ENCODE measurements at regions not wholly inside any gene's neighbourhood (a gene's known extent, or its start where the extent isn't known, plus 50 kb on each side); places are given as distances from the start of the nearest gene placed in this dataset.

DNA sequence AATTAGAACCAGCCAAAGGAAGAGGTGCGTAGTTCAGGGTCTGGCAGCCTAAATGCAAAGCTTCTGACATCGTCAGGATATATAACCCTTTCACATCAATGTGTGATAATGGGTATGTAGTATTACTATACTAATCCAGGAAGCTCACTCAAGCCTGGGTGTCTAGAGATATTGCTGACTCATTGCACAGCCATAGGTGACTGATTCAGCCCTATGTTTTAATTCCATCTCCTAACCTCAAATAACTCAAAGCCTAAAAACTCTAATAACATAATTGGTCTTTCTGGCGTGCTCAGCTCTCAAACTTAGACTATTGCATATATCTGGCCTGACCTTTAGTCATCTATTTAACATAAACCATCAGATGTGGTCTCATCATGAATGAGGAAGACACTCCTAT is 658.4 kb downstream of the TBC1D32 start:
- no peak overlapping the region for H3K27ac ChIP-seq
- no peaks in the 10 kb centered on the region for H3K4me1 ChIP-seq
- intact Hi-C loops (cut with DNase I) = no loop called here
- H3K4me3 ChIP-seq = no peak overlapping the region
- TF ChIP-seq, protein P1, sequence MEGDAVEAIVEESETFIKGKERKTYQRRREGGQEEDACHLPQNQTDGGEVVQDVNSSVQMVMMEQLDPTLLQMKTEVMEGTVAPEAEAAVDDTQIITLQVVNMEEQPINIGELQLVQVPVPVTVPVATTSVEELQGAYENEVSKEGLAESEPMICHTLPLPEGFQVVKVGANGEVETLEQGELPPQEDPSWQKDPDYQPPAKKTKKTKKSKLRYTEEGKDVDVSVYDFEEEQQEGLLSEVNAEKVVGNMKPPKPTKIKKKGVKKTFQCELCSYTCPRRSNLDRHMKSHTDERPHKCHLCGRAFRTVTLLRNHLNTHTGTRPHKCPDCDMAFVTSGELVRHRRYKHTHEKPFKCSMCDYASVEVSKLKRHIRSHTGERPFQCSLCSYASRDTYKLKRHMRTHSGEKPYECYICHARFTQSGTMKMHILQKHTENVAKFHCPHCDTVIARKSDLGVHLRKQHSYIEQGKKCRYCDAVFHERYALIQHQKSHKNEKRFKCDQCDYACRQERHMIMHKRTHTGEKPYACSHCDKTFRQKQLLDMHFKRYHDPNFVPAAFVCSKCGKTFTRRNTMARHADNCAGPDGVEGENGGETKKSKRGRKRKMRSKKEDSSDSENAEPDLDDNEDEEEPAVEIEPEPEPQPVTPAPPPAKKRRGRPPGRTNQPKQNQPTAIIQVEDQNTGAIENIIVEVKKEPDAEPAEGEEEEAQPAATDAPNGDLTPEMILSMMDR (IDR thresholded peaks at IDR 0.05) = no peak
- TF ChIP-seq POLR2A (IDR thresholded peaks at IDR 0.05) = no peak
- no peak for ATAC-seq
- H3K9me3 ChIP-seq = peaks cover 0 to 5% (median 0%) of the 10 kb centered on the region in 12 donors
- 79 to 84% (median 81%) methylated on average over 3 of the region's 3 CpGs for WGBS, 4 donors
- H3K36me3 ChIP-seq = no peaks in the 10 kb centered on the region
- no peak for DNase-seq
- no peaks in the 10 kb centered on the region for H3K27me3 ChIP-seq

DNA sequence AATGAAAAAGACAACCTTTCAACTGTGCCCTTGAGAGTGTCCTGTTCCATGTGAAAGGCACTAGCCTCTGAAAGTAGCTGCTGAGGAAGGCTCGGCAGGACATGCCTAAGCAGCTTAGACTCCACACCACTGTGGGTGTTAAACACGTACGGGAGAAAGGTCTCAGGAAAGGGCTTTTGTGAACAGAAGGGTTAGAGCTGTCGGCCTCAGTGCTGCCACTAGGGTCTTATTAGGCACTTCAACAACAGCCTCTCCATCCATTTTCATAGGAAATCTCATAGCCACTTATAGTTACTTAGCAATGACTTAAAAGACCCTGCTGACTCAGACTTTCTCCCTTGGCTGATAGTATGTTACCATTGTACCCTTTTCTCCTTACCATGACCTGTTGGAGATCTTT is 662.8 kb downstream of the TBC1D32 start:
- Histone ChIP-seq H3K27me3 (no peaks in the 10 kb centered on the region), H3K4me3 (no peak overlapping the region), H3K4me1 (no peaks in the 10 kb centered on the region), H3K9me3 (peaks cover 0 to 15% (median 4%) of the 10 kb centered on the region in 12 donors), H3K27ac (no peak overlapping the region), H3K36me3 (no peaks in the 10 kb centered on the region)
- 9 to 14% (median 13%) methylated on average over 4 of the region's 4 CpGs for WGBS, 4 donors
- TF ChIP-seq POLR2A (IDR thresholded peaks at IDR 0.05) = no peak
- no peak for DNase-seq
- no peak for ATAC-seq
- intact Hi-C loops (cut with DNase I) = no loop called here

DNA sequence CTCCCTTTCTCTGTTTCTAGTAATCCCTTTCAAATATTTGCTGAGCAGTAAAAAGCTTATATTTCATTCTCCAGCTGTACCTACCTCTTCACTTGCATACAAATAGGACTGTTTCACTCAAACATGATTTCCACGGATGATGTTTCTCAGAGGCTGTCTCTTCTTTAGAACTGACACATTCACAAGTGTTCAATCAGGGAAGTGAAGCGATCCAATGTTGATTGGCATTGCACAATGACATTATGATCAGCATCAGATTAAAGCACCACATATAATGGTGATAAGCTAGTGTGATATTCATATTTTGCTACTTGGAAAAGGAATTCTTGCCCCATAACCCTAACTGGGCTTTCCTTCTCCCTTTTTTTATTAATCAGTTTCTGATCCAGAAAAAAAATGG is 681.8 kb downstream of the TBC1D32 start:
- TF ChIP-seq POLR2A (IDR thresholded peaks at IDR 0.05) = no peak
- TF ChIP-seq, protein P1 (IDR thresholded peaks at IDR 0.05) = no peak
- no peaks in the 10 kb centered on the region for H3K27me3 ChIP-seq
- DNase-seq (no peak), ATAC-seq (no peak)
- 80 to 94% (median 86%) methylated on average over 2 of the region's 2 CpGs for WGBS, 4 donors
- no peaks in the 10 kb centered on the region for H3K36me3 ChIP-seq
- H3K9me3 ChIP-seq = peaks cover 0 to 4% (median 0%) of the 10 kb centered on the region in 12 donors
- intact Hi-C loops (cut with DNase I) = no loop called here
- H3K4me3 ChIP-seq = no peak overlapping the region
- H3K27ac ChIP-seq = no peak overlapping the region
- H3K4me1 ChIP-seq = no peaks in the 10 kb centered on the region

DNA sequence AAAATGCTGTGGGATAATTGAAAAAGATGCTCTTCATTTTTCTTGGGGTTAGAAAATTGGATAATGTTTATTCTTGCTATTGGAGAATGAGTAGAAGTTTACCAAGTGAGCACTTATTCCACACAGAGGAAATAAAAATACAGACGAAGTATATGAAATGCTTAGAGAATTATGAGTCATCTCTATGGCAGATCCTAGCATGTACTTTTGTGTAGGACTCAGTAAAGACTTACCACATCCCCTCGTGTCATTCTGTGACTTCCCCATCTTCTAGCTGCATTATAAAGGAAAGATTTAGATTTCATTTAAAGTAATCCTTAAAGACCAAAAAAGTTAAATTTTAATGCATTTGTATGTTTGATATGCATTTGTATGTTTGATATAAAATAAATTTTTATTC is 685.6 kb downstream of the TBC1D32 start:
- TF ChIP-seq, protein P1 (IDR thresholded peaks at IDR 0.05) = no peak
- TF ChIP-seq POLR2A (IDR thresholded peaks at IDR 0.05) = no peak
- Histone ChIP-seq H3K27me3 (no peaks in the 10 kb centered on the region), H3K36me3 (no peaks in the 10 kb centered on the region), H3K9me3 (peaks cover 0 to 4% (median 0%) of the 10 kb centered on the region in 12 donors), H3K4me1 (no peaks in the 10 kb centered on the region), H3K4me3 (no peak overlapping the region), H3K27ac (no peak overlapping the region)
- ATAC-seq = no peak
- 23 to 35% (median 29%) methylated on average over 2 of the region's 2 CpGs for WGBS, 4 donors
- DNase-seq = no peak
- intact Hi-C loops (cut with DNase I) = no loop called here

DNA sequence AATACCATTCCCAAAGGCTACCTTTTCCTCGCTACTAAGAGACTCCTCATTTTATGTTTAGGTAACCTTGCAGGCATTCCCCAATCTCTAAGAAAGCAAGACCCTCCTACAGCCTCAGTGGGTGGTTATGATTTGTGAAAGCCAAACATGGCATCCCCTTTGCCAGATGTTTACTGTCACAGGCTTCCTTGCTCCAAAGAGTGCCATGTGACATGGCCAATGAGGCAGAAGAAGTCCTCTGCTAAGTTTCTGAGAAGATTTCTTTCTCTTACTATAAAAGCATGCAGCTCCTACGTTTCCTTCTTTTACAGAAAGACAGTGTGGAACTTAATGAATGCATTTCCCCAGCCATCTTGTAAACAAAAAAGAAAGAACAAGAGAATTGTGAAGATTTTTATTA is 688.2 kb downstream of the TBC1D32 start:
- 14 to 46% (median 21%) methylated on average over 2 of the region's 2 CpGs for WGBS, 4 donors
- DNase-seq (no peak), ATAC-seq (no peak)
- Histone ChIP-seq H3K27ac (no peak overlapping the region), H3K4me1 (no peaks in the 10 kb centered on the region), H3K4me3 (no peak overlapping the region), H3K27me3 (no peaks in the 10 kb centered on the region), H3K9me3 (peaks cover 0 to 4% (median 0%) of the 10 kb centered on the region in 12 donors), H3K36me3 (no peaks in the 10 kb centered on the region)
- no peak for TF ChIP-seq POLR2A (IDR thresholded peaks at IDR 0.05)
- TF ChIP-seq, protein P1 (IDR thresholded peaks at IDR 0.05) = no peak
- intact Hi-C loops (cut with DNase I) = no loop called here

Data from heart left ventricle (tissue), 16 donors.